SK-N-SH treated with all-trans-retinoic acid at 6 μM for 48 hours (cell line): ENCODE measurements at regions not wholly inside any gene's neighbourhood (a gene's known extent, or its start where the extent isn't known, plus 50 kb on each side); places are given as distances from the start of the nearest gene placed in this dataset.

Experiments
- ATAC-seq: fragments of 200-7000 bp; cut with Tn5 transposase; 3 replicates; pipeline ENCODE4 v1.9.1; 2020; ENCODE audit warnings: mild to moderate bottlenecking, moderate library complexity
- ARNTL ChIP-seq: fragments of 450-650 bp; formaldehyde crosslinking; IDR thresholded peaks from 2 replicates; pipeline ENCODE4 v1.5.0; 2020; ENCODE audit warnings: low read depth, mild to moderate bottlenecking, moderate library complexity, borderline replicate concordance
- BACH2 ChIP-seq: fragments of 250-450 bp; sonication (Bioruptor Pico); IDR thresholded peaks from 2 replicates; pipeline ENCODE4 v1.9.0; 2021; ENCODE audit warnings: mild to moderate bottlenecking, borderline replicate concordance
- CSDC2 ChIP-seq: fragments of 250-450 bp; sonication (Bioruptor Pico); IDR thresholded peaks from 2 replicates; pipeline ENCODE4 v1.5.0; 2020; ENCODE audit warnings: mild to moderate bottlenecking, moderate library complexity
- ESRRG ChIP-seq: fragments of 250-450 bp; sonication (Bioruptor Pico); IDR thresholded peaks from 2 replicates; pipeline ENCODE4 v1.6.1; 2021; ENCODE audit warnings: mild to moderate bottlenecking
- GLIS3 ChIP-seq: fragments of 250-450 bp; sonication (Bioruptor Pico); IDR thresholded peaks from 2 replicates; pipeline ENCODE4 v1.5.0; 2020; ENCODE audit warnings: mild to moderate bottlenecking, moderate library complexity
- ISL1 ChIP-seq: fragments of 250-450 bp; sonication (Bioruptor Pico); IDR thresholded peaks from 2 replicates; pipeline ENCODE4 v2.1.2; 2022; ENCODE audit warnings: mild to moderate bottlenecking, moderate library complexity
- OSR1 ChIP-seq: fragments of 250-450 bp; sonication (Bioruptor Pico); IDR thresholded peaks from 2 replicates; pipeline ENCODE4 v1.8.0; 2022; ENCODE audit warnings: moderate library complexity, mild to moderate bottlenecking, inconsistent platforms
- PPARA ChIP-seq: fragments of 250-450 bp; sonication (Bioruptor Pico); IDR thresholded peaks from 2 replicates; pipeline ENCODE4 v1.5.0; 2020; ENCODE audit warnings: mild to moderate bottlenecking, borderline replicate concordance
- RARB ChIP-seq: fragments of 250-450 bp; sonication (Bioruptor Pico); IDR thresholded peaks from 2 replicates; pipeline ENCODE4 v1.8.0; 2021; ENCODE audit warnings: mild to moderate bottlenecking, moderate library complexity
- SNAI2 ChIP-seq: fragments of 250-450 bp; sonication (Bioruptor Pico); IDR thresholded peaks from 2 replicates; pipeline ENCODE4 v1.5.0; 2020; ENCODE audit warnings: mild to moderate bottlenecking, moderate library complexity
- TCF4 ChIP-seq: fragments of 250-450 bp; sonication (Bioruptor Pico); IDR thresholded peaks from 2 replicates; pipeline ENCODE4 v1.8.0; 2021; ENCODE audit warnings: mild to moderate bottlenecking, moderate library complexity, borderline replicate concordance
- TOX ChIP-seq: fragments of 250-450 bp; sonication (Bioruptor Pico); IDR thresholded peaks from 2 replicates; pipeline ENCODE4 v1.8.0; 2021; ENCODE audit warnings: mild to moderate bottlenecking, moderate library complexity, borderline replicate concordance
- ZC3H10 ChIP-seq: fragments of 250-450 bp; sonication (Bioruptor Pico); IDR thresholded peaks from 2 replicates; pipeline ENCODE4 v1.5.1; 2021; ENCODE audit warnings: mild to moderate bottlenecking, moderate library complexity
- ZFP3 ChIP-seq: fragments of 250-450 bp; sonication (Bioruptor Pico); IDR thresholded peaks from 2 replicates; pipeline ENCODE4 v1.5.0; 2020; ENCODE audit warnings: mild to moderate bottlenecking, moderate library complexity
- ZFP30 ChIP-seq: fragments of 450-650 bp; formaldehyde crosslinking; IDR thresholded peaks from 2 replicates; pipeline ENCODE4 v1.5.0; 2022; ENCODE audit warnings: mild to moderate bottlenecking, moderate library complexity
- ZNF565 ChIP-seq: fragments of 450-650 bp; formaldehyde crosslinking; conservative IDR thresholded peaks from 2 replicates; pipeline ENCODE4 v1.5.0; 2020; ENCODE audit warnings: low read depth, mild to moderate bottlenecking, moderate library complexity
- ZNF70 ChIP-seq: fragments of 450-650 bp; formaldehyde crosslinking; IDR thresholded peaks from 2 replicates; pipeline ENCODE4 v1.5.0; 2020; ENCODE audit warnings: mild to moderate bottlenecking, moderate library complexity
- ZNF8 ChIP-seq: fragments of 450-650 bp; formaldehyde crosslinking; IDR thresholded peaks from 2 replicates; pipeline ENCODE4 v1.5.0; 2020; ENCODE audit warnings: mild to moderate bottlenecking, moderate library complexity
- TF ChIP-seq, protein P1 (sequence below): fragments of 250-450 bp; sonication (Bioruptor Pico); IDR thresholded peaks from 2 replicates; pipeline ENCODE4 v1.5.0; 2020; ENCODE audit warnings: mild to moderate bottlenecking, moderate library complexity
- TF ChIP-seq, protein P2 (sequence below): fragments of 250-450 bp; sonication (Bioruptor Pico); IDR thresholded peaks from 2 replicates; pipeline ENCODE4 v1.8.0; 2020; ENCODE audit warnings: mild to moderate bottlenecking, moderate library complexity, borderline replicate concordance
- TF ChIP-seq, protein P3 (sequence below): fragments of 250-450 bp; sonication (Bioruptor Pico); IDR thresholded peaks from 2 replicates; pipeline ENCODE4 v1.5.1; 2021; ENCODE audit warnings: mild to moderate bottlenecking, moderate library complexity
- TF ChIP-seq, protein P4 (sequence below): fragments of 250-450 bp; sonication (Bioruptor Pico); IDR thresholded peaks from 2 replicates; pipeline ENCODE4 v1.5.1; 2020; ENCODE audit warnings: low read depth, mild to moderate bottlenecking, moderate library complexity
- TF ChIP-seq, protein P5 (sequence below): fragments of 250-450 bp; sonication (Bioruptor Pico); IDR thresholded peaks from 2 replicates; pipeline ENCODE4 v1.8.0; 2021; ENCODE audit warnings: low read depth, mild to moderate bottlenecking, moderate library complexity, borderline replicate concordance

DNA sequence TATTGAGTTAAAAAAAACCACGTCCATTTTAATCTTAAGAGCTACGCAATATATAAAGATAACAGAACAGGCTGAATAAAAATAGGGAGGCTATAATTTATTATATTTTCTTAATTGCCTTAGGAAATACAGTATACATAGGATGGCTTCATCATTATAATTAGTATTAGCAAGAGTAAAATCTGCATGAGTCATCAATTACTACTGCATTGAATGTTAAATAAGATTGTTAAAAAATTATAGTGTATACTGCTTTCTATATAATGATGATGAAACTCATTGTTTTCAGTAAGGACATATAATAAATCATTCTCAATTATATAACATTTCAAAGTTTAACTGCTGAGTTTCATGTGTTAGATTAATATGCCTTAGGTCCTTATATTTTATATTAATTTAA, 133.4 kb upstream of the GRID2 start:
- no peak for TF ChIP-seq ZFP30
- TF ChIP-seq, protein P1, sequence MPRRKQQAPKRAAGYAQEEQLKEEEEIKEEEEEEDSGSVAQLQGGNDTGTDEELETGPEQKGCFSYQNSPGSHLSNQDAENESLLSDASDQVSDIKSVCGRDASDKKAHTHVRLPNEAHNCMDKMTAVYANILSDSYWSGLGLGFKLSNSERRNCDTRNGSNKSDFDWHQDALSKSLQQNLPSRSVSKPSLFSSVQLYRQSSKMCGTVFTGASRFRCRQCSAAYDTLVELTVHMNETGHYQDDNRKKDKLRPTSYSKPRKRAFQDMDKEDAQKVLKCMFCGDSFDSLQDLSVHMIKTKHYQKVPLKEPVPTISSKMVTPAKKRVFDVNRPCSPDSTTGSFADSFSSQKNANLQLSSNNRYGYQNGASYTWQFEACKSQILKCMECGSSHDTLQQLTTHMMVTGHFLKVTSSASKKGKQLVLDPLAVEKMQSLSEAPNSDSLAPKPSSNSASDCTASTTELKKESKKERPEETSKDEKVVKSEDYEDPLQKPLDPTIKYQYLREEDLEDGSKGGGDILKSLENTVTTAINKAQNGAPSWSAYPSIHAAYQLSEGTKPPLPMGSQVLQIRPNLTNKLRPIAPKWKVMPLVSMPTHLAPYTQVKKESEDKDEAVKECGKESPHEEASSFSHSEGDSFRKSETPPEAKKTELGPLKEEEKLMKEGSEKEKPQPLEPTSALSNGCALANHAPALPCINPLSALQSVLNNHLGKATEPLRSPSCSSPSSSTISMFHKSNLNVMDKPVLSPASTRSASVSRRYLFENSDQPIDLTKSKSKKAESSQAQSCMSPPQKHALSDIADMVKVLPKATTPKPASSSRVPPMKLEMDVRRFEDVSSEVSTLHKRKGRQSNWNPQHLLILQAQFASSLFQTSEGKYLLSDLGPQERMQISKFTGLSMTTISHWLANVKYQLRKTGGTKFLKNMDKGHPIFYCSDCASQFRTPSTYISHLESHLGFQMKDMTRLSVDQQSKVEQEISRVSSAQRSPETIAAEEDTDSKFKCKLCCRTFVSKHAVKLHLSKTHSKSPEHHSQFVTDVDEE (CRISPR knock-in tag) = no peak
- TF ChIP-seq SNAI2 = no peak
- no peak for TF ChIP-seq CSDC2 (CRISPR knock-in tag)
- TF ChIP-seq, protein P2, sequence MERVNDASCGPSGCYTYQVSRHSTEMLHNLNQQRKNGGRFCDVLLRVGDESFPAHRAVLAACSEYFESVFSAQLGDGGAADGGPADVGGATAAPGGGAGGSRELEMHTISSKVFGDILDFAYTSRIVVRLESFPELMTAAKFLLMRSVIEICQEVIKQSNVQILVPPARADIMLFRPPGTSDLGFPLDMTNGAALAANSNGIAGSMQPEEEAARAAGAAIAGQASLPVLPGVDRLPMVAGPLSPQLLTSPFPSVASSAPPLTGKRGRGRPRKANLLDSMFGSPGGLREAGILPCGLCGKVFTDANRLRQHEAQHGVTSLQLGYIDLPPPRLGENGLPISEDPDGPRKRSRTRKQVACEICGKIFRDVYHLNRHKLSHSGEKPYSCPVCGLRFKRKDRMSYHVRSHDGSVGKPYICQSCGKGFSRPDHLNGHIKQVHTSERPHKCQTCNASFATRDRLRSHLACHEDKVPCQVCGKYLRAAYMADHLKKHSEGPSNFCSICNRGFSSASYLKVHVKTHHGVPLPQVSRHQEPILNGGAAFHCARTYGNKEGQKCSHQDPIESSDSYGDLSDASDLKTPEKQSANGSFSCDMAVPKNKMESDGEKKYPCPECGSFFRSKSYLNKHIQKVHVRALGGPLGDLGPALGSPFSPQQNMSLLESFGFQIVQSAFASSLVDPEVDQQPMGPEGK (CRISPR knock-in tag) = no peak
- no peak for TF ChIP-seq GLIS3 (CRISPR knock-in tag)
- no peak for TF ChIP-seq ESRRG (CRISPR knock-in tag)
- no peak for TF ChIP-seq OSR1 (CRISPR knock-in tag)
- TF ChIP-seq, protein P3, sequence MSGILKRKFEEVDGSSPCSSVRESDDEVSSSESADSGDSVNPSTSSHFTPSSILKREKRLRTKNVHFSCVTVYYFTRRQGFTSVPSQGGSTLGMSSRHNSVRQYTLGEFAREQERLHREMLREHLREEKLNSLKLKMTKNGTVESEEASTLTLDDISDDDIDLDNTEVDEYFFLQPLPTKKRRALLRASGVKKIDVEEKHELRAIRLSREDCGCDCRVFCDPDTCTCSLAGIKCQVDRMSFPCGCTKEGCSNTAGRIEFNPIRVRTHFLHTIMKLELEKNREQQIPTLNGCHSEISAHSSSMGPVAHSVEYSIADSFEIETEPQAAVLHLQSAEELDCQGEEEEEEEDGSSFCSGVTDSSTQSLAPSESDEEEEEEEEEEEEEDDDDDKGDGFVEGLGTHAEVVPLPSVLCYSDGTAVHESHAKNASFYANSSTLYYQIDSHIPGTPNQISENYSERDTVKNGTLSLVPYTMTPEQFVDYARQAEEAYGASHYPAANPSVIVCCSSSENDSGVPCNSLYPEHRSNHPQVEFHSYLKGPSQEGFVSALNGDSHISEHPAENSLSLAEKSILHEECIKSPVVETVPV (CRISPR knock-in tag) = no peak
- no peak for TF ChIP-seq ZC3H10
- no peak for TF ChIP-seq PPARA (CRISPR knock-in tag)
- TF ChIP-seq ZFP3 (CRISPR knock-in tag) = no peak
- TF ChIP-seq ISL1 (CRISPR knock-in tag) = no peak
- TF ChIP-seq, protein P4, sequence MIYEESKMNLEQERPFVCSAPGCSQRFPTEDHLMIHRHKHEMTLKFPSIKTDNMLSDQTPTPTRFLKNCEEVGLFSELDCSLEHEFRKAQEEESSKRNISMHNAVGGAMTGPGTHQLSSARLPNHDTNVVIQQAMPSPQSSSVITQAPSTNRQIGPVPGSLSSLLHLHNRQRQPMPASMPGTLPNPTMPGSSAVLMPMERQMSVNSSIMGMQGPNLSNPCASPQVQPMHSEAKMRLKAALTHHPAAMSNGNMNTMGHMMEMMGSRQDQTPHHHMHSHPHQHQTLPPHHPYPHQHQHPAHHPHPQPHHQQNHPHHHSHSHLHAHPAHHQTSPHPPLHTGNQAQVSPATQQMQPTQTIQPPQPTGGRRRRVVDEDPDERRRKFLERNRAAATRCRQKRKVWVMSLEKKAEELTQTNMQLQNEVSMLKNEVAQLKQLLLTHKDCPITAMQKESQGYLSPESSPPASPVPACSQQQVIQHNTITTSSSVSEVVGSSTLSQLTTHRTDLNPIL (CRISPR knock-in tag) = no peak
- TF ChIP-seq TCF4 (CRISPR knock-in tag) = no peak
- TF ChIP-seq ZNF8 = no peak
- no peak for TF ChIP-seq ZNF565 (CRISPR knock-in tag)
- TF ChIP-seq RARB = no peak
- TF ChIP-seq TOX = no peak
- TF ChIP-seq ARNTL (CRISPR knock-in tag) = no peak
- ATAC-seq = no peak

DNA sequence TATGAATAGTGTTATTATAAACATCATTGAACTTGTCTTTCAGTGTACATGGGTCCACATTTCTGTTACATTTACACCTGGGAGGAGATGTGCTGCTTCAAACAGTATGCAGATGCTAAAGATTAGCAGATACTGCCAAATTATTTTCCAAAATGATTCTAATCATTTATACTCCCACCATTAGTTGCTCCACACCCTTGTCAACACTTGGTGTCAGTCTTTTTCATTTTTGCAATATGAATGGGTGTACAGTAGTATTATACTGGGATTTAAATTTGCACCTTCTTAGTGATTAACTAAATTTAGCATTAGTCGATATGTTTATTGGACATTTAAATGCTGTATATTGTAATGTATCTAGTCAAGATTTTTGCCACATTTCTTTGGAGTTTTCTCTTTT, 131.6 kb upstream of the GRID2 start:
- TF ChIP-seq SNAI2 (no peak), PPARA (CRISPR knock-in tag) (no peak), ZNF8 (no peak), ZFP3 (CRISPR knock-in tag) (no peak)
- ATAC-seq = 0 out of 3 replicates have a peak, but pooled peaks have one; percentile 25

DNA sequence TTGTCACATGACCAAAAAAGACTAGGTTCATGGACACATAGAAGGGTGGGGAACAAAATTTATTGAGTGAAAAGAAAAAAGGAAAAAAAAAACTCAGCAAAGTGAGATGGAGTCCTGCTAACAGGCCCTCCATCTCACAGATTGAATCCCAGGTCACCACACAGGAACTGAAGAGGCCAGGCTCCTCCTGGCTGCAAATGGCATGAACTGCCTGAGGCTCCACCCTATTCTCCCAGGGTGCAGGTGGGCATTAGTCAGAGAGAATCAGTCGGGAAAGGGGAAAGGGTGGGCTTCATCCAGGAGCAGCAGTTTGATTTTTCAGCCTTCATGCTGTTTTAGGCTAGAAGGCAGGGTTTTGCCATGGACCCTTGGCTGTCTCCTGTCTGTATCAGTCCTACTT, 128.5 kb upstream of the GRID2 start:
- no peak for TF ChIP-seq ZC3H10
- TF ChIP-seq ISL1 (CRISPR knock-in tag) = no peak
- no peak for TF ChIP-seq RARB
- no peak for TF ChIP-seq ZNF70 (CRISPR knock-in tag)
- no peak for TF ChIP-seq BACH2 (CRISPR knock-in tag)
- no peak for TF ChIP-seq PPARA (CRISPR knock-in tag)
- no peak for TF ChIP-seq CSDC2 (CRISPR knock-in tag)
- TF ChIP-seq, protein P1 (CRISPR knock-in tag) = no peak
- no peak for TF ChIP-seq OSR1 (CRISPR knock-in tag)
- no peak for TF ChIP-seq GLIS3 (CRISPR knock-in tag)
- TF ChIP-seq, protein P5, sequence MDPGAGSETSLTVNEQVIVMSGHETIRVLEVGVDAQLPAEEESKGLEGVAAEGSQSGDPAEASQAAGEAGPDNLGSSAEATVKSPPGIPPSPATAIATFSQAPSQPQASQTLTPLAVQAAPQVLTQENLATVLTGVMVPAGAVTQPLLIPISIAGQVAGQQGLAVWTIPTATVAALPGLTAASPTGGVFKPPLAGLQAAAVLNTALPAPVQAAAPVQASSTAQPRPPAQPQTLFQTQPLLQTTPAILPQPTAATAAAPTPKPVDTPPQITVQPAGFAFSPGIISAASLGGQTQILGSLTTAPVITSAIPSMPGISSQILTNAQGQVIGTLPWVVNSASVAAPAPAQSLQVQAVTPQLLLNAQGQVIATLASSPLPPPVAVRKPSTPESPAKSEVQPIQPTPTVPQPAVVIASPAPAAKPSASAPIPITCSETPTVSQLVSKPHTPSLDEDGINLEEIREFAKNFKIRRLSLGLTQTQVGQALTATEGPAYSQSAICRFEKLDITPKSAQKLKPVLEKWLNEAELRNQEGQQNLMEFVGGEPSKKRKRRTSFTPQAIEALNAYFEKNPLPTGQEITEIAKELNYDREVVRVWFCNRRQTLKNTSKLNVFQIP (CRISPR knock-in tag) = no peak
- TF ChIP-seq ZNF565 (CRISPR knock-in tag) = no peak
- ATAC-seq = no peak
